HCT116 (cell line): ENCODE measurements at regions not wholly inside any gene's neighbourhood (a gene's known extent, or its start where the extent isn't known, plus 50 kb on each side); places are given as distances from the start of the nearest gene placed in this dataset.

ENCODE experiments used
- ATAC-seq: fragments of 200-7000 bp; cut with Tn5 transposase; 2 replicates; pipeline ENCODE4 v1.9.1; 2020; ENCODE audit warnings: mild to moderate bottlenecking, moderate library complexity
- BruUV-seq: library from RNA; stranded (reverse); fragments of 400-500 nt; replicated peaks from 2 replicates; lab custom pipeline; 2021; lab: Mats Ljungman, UMichigan
- CTCF ChIA-PET: fragments of 300-600 bp; sonication (Branson Sonifier 250); formaldehyde crosslinking; loops from one replicate; lab custom pipeline; 2021; ENCODE audit warnings: antibody characterized with exemption; lab: Charles Lee
- POLR2A ChIA-PET: fragments of 300-600, 350-600 bp; sonication (Branson Sonifier 250); formaldehyde crosslinking; loops from one replicate; lab custom pipeline; 2021; ENCODE audit warnings: antibody characterized with exemption; lab: Charles Lee
- RAD21 ChIA-PET, 2 experiments: fragments of 300-600 bp; sonication (Branson Sonifier 250); formaldehyde crosslinking; loops; one replicate each; lab custom pipeline; 2023; ENCODE audit warnings: low total read pairs in 2 of 2; ENCODE audit not compliant: uncharacterized antibody in 2 of 2, unreplicated experiment in 2 of 2, low non-redundant PET in 1 of 2; lab: Charles Lee
- DNase-seq: peaks from one replicate; pipeline ENCODE4 v3.0.0-alpha.2; 2010; ENCODE audit warnings: low read depth, low spot score
- H2AFZ ChIP-seq: fragments of 200-600 bp; shearing (Covaris generic), sonication (generic); 2 replicates; pipeline ENCODE4 v1.6.1; 2017; ENCODE audit warnings: low read depth, mixed run types, mixed read lengths, antibody characterized with exemption, low read length; ENCODE audit not compliant: poor library complexity, severe bottlenecking
- H3K27ac ChIP-seq: 2 replicates; pipeline ENCODE4 v1.5.1; 2012; ENCODE audit warnings: low read depth, low read length
- H3K27me3 ChIP-seq: fragments of 200-600 bp; sonication (generic); 2 replicates; pipeline ENCODE4 v1.6.1; 2016; ENCODE audit warnings: mixed run types, low read length, mixed read lengths; ENCODE audit not compliant: insufficient read depth
- H3K36me3 ChIP-seq, 2 experiments: fragments of 200-500 bp in 1 of 2; fragments of 200-600 bp in 1 of 2; sonication (Bioruptor generic) in 1 of 2; sonication (generic) in 1 of 2; 2 replicates each; pipeline versions ENCODE4 v1.5.1 to v1.6.1; 2014 to 2016; ENCODE audit warnings: low read length in 2 of 2, inconsistent platforms in 1 of 2, mixed read lengths in 1 of 2, mixed run types in 1 of 2; ENCODE audit not compliant: insufficient read depth in 2 of 2, control insufficient read depth in 1 of 2
- H3K4me1 ChIP-seq, 2 experiments: fragments of 200-600 bp in 1 of 2; sonication (generic) in 1 of 2; 2 replicates each; pipeline versions ENCODE4 v1.5.1 to v1.6.1; 2012 to 2017; ENCODE audit warnings: low read length in 2 of 2, inconsistent platforms in 1 of 2, mild to moderate bottlenecking in 1 of 2, mixed read lengths in 1 of 2, mixed run types in 1 of 2, moderate library complexity in 1 of 2; ENCODE audit not compliant: insufficient read depth in 2 of 2, control insufficient read depth in 1 of 2
- H3K4me2 ChIP-seq: fragments of 200-600 bp; sonication (generic); 2 replicates; pipeline ENCODE4 v1.6.1; 2017; ENCODE audit warnings: mixed run types, low read length, mixed read lengths
- H3K4me3 ChIP-seq, 2 experiments: fragments of 200-600 bp in 1 of 2; sonication (generic) in 1 of 2; replicated peaks in 1 of 2; 2 replicates each; pipeline ENCODE4 v1.5.1; 2011 to 2016; ENCODE audit warnings: low read length in 2 of 2, control low read depth in 1 of 2, low read depth in 1 of 2, mild to moderate bottlenecking in 1 of 2, mixed read lengths in 1 of 2, mixed run types in 1 of 2
- H3K79me2 ChIP-seq: fragments of 200-600 bp; sonication (generic); 2 replicates; pipeline ENCODE4 v1.6.1; 2017; ENCODE audit warnings: mild to moderate bottlenecking, mixed run types, low read length, moderate library complexity, mixed read lengths; ENCODE audit not compliant: insufficient read depth
- H3K9ac ChIP-seq: fragments of 200-600 bp; sonication (generic); 2 replicates; pipeline ENCODE4 v1.6.1; 2016; ENCODE audit warnings: low read length, mixed read lengths
- H3K9me2 ChIP-seq: fragments of 200-600 bp; sonication (generic), shearing (Covaris generic); 2 replicates; pipeline ENCODE4 v1.6.1; 2017; ENCODE audit warnings: mixed run types, mild to moderate bottlenecking, moderate library complexity; ENCODE audit not compliant: insufficient read depth
- H3K9me3 ChIP-seq, 2 experiments: fragments of 200-500 bp in 1 of 2; fragments of 200-600 bp in 1 of 2; sonication (Bioruptor generic) in 1 of 2; sonication (generic) in 1 of 2; 2 replicates each; pipeline ENCODE4 v1.6.1; 2014 to 2017; ENCODE audit warnings: low read length in 2 of 2, mixed read lengths in 2 of 2, inconsistent platforms in 1 of 2, low read depth in 1 of 2, mild to moderate bottlenecking in 1 of 2, mixed run types in 1 of 2, moderate library complexity in 1 of 2; ENCODE audit not compliant: control insufficient read depth in 1 of 2, insufficient read depth in 1 of 2
- H4K20me1 ChIP-seq: fragments of 200-600 bp; sonication (generic), shearing (Covaris generic); 2 replicates; pipeline ENCODE4 v1.6.1; 2017; ENCODE audit warnings: mixed run types, mild to moderate bottlenecking, moderate library complexity; ENCODE audit not compliant: insufficient read depth
- CBX3 ChIP-seq: IDR thresholded peaks from 2 replicates; pipeline ENCODE4 v1.6.1; 2012; ENCODE audit warnings: low read depth
- EGR1 ChIP-seq: IDR thresholded peaks from 2 replicates; pipeline ENCODE4 v1.6.1; 2012; ENCODE audit warnings: low read depth
- EZH2phosphoT487 ChIP-seq: fragments of 200-600 bp; IDR thresholded peaks from 2 replicates; pipeline ENCODE4 v1.6.1; 2018; ENCODE audit warnings: antibody characterized with exemption, borderline replicate concordance
- FOSL1 ChIP-seq: IDR thresholded peaks from 2 replicates; pipeline ENCODE4 v1.6.1; 2012; ENCODE audit warnings: low read depth
- POLR2A ChIP-seq: IDR thresholded peaks from 2 replicates; pipeline ENCODE4 v1.7.0; 2011; ENCODE audit warnings: borderline replicate concordance; ENCODE audit not compliant: insufficient read depth, insufficient read length; ENCODE audit errors: extremely low read depth
- RAD21 ChIP-seq: IDR thresholded peaks from 2 replicates; pipeline ENCODE4 v1.6.1; 2012; ENCODE audit warnings: low read depth, mild to moderate bottlenecking
- SP1 ChIP-seq: IDR thresholded peaks from 2 replicates; pipeline ENCODE4 v1.6.1; 2012; ENCODE audit warnings: low read depth
- TCF7L2 ChIP-seq: IDR thresholded peaks from 2 replicates; pipeline ENCODE4 v1.7.0; 2011; ENCODE audit warnings: borderline replicate concordance, inconsistent platforms; ENCODE audit not compliant: insufficient read depth, insufficient read length; ENCODE audit errors: extremely low read depth
- YY1 ChIP-seq: IDR thresholded peaks from 2 replicates; pipeline ENCODE4 v1.6.1; 2011; ENCODE audit warnings: low read length, low read depth, moderate library complexity, mild to moderate bottlenecking; ENCODE audit not compliant: insufficient replicate concordance; ENCODE audit errors: extremely low read depth
- ZNF274 ChIP-seq: fragments of 200-500 bp; sonication (Bioruptor generic); IDR thresholded peaks from 2 replicates; pipeline ENCODE4 v1.6.1; 2014; ENCODE audit warnings: mild to moderate bottlenecking, low read depth, low read length, inconsistent platforms
- intact Hi-C: fragments of 100-400 bp; cut with micrococcal nuclease; formaldehyde crosslinking; loops from 2 replicates; pipeline ENCODE4 v1.10.0; 2022
- TF ChIP-seq, protein P1 (sequence below): IDR thresholded peaks from 2 replicates; pipeline ENCODE4 v1.6.1; 2012; ENCODE audit warnings: low read depth
- TF ChIP-seq, protein P2 (sequence below): IDR thresholded peaks from 2 replicates; pipeline ENCODE4 v1.6.1; 2011; ENCODE audit warnings: mild to moderate bottlenecking, low read length, moderate library complexity; ENCODE audit not compliant: insufficient replicate concordance; ENCODE audit errors: extremely low read depth
- TF ChIP-seq, protein P3 (sequence below): IDR thresholded peaks from 2 replicates; pipeline ENCODE4 v1.6.1; 2012
- TF ChIP-seq, protein P4 (sequence below): IDR thresholded peaks from 2 replicates; pipeline ENCODE4 v1.6.1; 2012

DNA sequence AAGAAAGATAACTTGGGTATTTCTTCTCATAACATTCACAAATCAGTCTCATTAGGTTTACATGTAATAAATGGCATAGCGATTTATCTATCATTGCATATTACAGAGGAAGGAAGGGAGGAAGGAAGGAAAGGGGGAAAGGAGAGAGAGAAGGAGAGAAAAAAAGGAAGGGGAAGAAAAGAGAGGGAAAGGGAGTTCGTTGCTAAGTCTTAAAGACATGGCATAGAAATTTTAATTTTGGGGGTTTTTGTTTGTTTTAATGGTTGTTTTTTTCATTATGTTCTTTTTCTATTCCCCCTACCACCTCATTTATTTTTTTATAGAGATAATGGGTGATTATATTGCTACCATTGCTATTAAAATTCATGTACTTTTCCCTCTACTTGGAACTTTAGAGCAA lies 604.3 kb downstream of the IPMK start:
- intact Hi-C loops, result no loop called here
- ATAC-seq (no peak), DNase-seq (no peak)
- Histone ChIP-seq H3K9me3 (peaks cover 0 to 9% of the 10 kb centered on the region in 2 experiments; a peak in 1 of 4 replicates), H3K4me2 (no peak overlapping the region), H4K20me1 (no peaks in the 10 kb centered on the region; the same call in 1 of the 2 replicates), H3K27ac (no peak overlapping the region), H3K9ac (no peak overlapping the region), H3K27me3 (no peaks in the 10 kb centered on the region), H3K79me2 (no peaks in the 10 kb centered on the region), H2AFZ (no peak overlapping the region), H3K4me1 (no peaks in the 10 kb centered on the region), H3K36me3 (no peaks in the 10 kb centered on the region), H3K9me2 (no peaks in the 10 kb centered on the region), H3K4me3 (no peak overlapping the region)
- BruUV-seq, result no TSS peak
- CTCF ChIA-PET, result no interaction called here
- TF ChIP-seq CBX3, result no peak
- no peak for TF ChIP-seq FOSL1
- TF ChIP-seq, protein P1, sequence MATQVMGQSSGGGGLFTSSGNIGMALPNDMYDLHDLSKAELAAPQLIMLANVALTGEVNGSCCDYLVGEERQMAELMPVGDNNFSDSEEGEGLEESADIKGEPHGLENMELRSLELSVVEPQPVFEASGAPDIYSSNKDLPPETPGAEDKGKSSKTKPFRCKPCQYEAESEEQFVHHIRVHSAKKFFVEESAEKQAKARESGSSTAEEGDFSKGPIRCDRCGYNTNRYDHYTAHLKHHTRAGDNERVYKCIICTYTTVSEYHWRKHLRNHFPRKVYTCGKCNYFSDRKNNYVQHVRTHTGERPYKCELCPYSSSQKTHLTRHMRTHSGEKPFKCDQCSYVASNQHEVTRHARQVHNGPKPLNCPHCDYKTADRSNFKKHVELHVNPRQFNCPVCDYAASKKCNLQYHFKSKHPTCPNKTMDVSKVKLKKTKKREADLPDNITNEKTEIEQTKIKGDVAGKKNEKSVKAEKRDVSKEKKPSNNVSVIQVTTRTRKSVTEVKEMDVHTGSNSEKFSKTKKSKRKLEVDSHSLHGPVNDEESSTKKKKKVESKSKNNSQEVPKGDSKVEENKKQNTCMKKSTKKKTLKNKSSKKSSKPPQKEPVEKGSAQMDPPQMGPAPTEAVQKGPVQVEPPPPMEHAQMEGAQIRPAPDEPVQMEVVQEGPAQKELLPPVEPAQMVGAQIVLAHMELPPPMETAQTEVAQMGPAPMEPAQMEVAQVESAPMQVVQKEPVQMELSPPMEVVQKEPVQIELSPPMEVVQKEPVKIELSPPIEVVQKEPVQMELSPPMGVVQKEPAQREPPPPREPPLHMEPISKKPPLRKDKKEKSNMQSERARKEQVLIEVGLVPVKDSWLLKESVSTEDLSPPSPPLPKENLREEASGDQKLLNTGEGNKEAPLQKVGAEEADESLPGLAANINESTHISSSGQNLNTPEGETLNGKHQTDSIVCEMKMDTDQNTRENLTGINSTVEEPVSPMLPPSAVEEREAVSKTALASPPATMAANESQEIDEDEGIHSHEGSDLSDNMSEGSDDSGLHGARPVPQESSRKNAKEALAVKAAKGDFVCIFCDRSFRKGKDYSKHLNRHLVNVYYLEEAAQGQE, result no peak
- no peak for TF ChIP-seq EZH2phosphoT487
- no peak for TF ChIP-seq POLR2A
- TF ChIP-seq TCF7L2, result no peak
- TF ChIP-seq, protein P2, sequence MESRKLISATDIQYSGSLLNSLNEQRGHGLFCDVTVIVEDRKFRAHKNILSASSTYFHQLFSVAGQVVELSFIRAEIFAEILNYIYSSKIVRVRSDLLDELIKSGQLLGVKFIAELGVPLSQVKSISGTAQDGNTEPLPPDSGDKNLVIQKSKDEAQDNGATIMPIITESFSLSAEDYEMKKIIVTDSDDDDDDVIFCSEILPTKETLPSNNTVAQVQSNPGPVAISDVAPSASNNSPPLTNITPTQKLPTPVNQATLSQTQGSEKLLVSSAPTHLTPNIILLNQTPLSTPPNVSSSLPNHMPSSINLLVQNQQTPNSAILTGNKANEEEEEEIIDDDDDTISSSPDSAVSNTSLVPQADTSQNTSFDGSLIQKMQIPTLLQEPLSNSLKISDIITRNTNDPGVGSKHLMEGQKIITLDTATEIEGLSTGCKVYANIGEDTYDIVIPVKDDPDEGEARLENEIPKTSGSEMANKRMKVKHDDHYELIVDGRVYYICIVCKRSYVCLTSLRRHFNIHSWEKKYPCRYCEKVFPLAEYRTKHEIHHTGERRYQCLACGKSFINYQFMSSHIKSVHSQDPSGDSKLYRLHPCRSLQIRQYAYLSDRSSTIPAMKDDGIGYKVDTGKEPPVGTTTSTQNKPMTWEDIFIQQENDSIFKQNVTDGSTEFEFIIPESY, result no peak
- no peak for TF ChIP-seq EGR1
- no peak for TF ChIP-seq ZNF274
- no peak for TF ChIP-seq SP1
- TF ChIP-seq, protein P3, sequence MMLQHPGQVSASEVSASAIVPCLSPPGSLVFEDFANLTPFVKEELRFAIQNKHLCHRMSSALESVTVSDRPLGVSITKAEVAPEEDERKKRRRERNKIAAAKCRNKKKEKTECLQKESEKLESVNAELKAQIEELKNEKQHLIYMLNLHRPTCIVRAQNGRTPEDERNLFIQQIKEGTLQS, result no peak
- no peak for TF ChIP-seq RAD21
- TF ChIP-seq, protein P4, sequence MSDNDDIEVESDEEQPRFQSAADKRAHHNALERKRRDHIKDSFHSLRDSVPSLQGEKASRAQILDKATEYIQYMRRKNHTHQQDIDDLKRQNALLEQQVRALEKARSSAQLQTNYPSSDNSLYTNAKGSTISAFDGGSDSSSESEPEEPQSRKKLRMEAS, result no peak
- TF ChIP-seq YY1, result no peak
- POLR2A ChIA-PET, result no interaction called here
- RAD21 ChIA-PET, result no interaction called here
